Stimulated activated CD4-positive, alpha-beta T cell treated with anti-CD3 and anti-CD28 coated beads, Interleukin-15, amount 100 ng/mL, for 48 hours (primary cell): ENCODE measurements at regions not wholly inside any gene's neighbourhood (a gene's known extent, or its start where the extent isn't known, plus 50 kb on each side); places are given as distances from the start of the nearest gene placed in this dataset.

Source experiments
- DNase-seq, 2 donors: peaks; one replicate each; pipeline ENCODE4 v3.0.0-alpha.2; 2020; ENCODE audit warnings: low read depth in 2 of 2

GRCh38 chr1:61523893-61524605 lies 200.9 kb downstream of the TM2D1 start:
- DNase-seq: no peak

- no peak for DNase-seq
These were observed 201.7 kb downstream of the TM2D1 start for GRCh38 chr1:61523229-61523628.

GRCh38 chr1:61520401-61520800 lies 204.5 kb downstream of the TM2D1 start:
- no peak for DNase-seq

GRCh38 chr1:61519631-61520030 lies 205.3 kb downstream of the TM2D1 start:
- DNase-seq: no peak

GRCh38 chr1:61518670-61519400 lies 206.1 kb downstream of the TM2D1 start:
- DNase-seq: no peak

GRCh38 chr1:61517345-61517744 lies 207.6 kb downstream of the TM2D1 start:
- no peak for DNase-seq

- no peak for DNase-seq
These were observed 209.8 kb downstream of the TM2D1 start for GRCh38 chr1:61515096-61515495.
